GM12878 (cell line): ENCODE measurements at regions not wholly inside any gene's neighbourhood (a gene's known extent, or its start where the extent isn't known, plus 50 kb on each side); places are given as distances from the start of the nearest gene placed in this dataset.

Source experiments
- ATAC-seq: fragments of 200-7000 bp; cut with Tn5 transposase; 3 replicates; pipeline ENCODE4 v1.9.1; 2020; ENCODE audit warnings: mild to moderate bottlenecking, moderate library complexity
- BruUV-seq: library from RNA; stranded (reverse); fragments of 400-500 nt; replicated peaks from 2 replicates; lab custom pipeline; 2021; lab: Mats Ljungman, UMichigan
- CTCF ChIA-PET: fragments of 300-600 bp; sonication (Branson Sonifier 250); formaldehyde crosslinking; extraction: SDS; loops from one replicate; lab custom pipeline; 2021; ENCODE audit warnings: inconsistent platforms; lab: Yijun Ruan, JAX
- POLR2A ChIA-PET: fragments of 350-600 bp; formaldehyde crosslinking; extraction: SDS; loops from one replicate; lab custom pipeline; 2021; ENCODE audit warnings: inconsistent platforms; lab: Charles Lee
- RAD21 ChIA-PET: fragments of 300-600 bp; sonication (Branson Sonifier 250); formaldehyde crosslinking; loops from one replicate; lab custom pipeline; 2023; ENCODE audit warnings: antibody characterized with exemption; ENCODE audit not compliant: unreplicated experiment; lab: Charles Lee
- SMC1A ChIA-PET: fragments of 300-600 bp; sonication (Branson Sonifier 250); formaldehyde crosslinking; loops from one replicate; lab custom pipeline; 2023; ENCODE audit not compliant: unreplicated experiment, uncharacterized antibody; lab: Charles Lee
- DNase-seq: peaks from one replicate; pipeline ENCODE4 v3.0.0-alpha.2; 2011; ENCODE audit warnings: low read depth, low spot score
- FAIRE-seq: peaks from 3 replicates; lab custom pipeline; 2011; peaks lifted over from hg19 to GRCh38; lab: Jason Lieb, UNC
- H2AFZ ChIP-seq: 2 replicates; pipeline ENCODE4 v1.6.0; 2011; ENCODE audit warnings: low read depth, low read length, control low read depth; ENCODE audit not compliant: control insufficient read depth
- H3K27ac ChIP-seq: 2 replicates; pipeline ENCODE4 v1.5.1; 2011; ENCODE audit warnings: control low read depth; ENCODE audit not compliant: control insufficient read depth, insufficient read depth
- H3K27me3 ChIP-seq, 2 experiments: replicated peaks in 1 of 2; 2 replicates each; pipeline versions ENCODE4 v1.6.0 to v1.6.1; 2011; ENCODE audit warnings: low read length in 1 of 2; ENCODE audit not compliant: control insufficient read depth in 2 of 2, insufficient read depth in 2 of 2
- H3K36me3 ChIP-seq, 2 experiments: 2 replicates each; pipeline ENCODE4 v1.5.1; 2011; ENCODE audit warnings: low read length in 1 of 2; ENCODE audit not compliant: control insufficient read depth in 2 of 2, insufficient read depth in 2 of 2
- H3K4me1 ChIP-seq: 2 replicates; pipeline ENCODE4 v1.6.1; 2011; ENCODE audit warnings: mild to moderate bottlenecking, low read length, moderate library complexity, mixed read lengths; ENCODE audit not compliant: control insufficient read depth, insufficient read depth
- H3K4me2 ChIP-seq: 2 replicates; pipeline ENCODE4 v1.6.0; 2011; ENCODE audit warnings: control low read depth; ENCODE audit not compliant: control insufficient read depth, insufficient read depth
- H3K4me3 ChIP-seq: fragments of 200-600 bp; sonication (generic); 2 replicates; pipeline ENCODE4 v1.5.1; 2016
- H3K79me2 ChIP-seq: 2 replicates; pipeline ENCODE4 v1.6.0; 2011; ENCODE audit warnings: low read length; ENCODE audit not compliant: control insufficient read depth, insufficient read depth
- H3K9ac ChIP-seq: 2 replicates; pipeline ENCODE4 v1.8.0; 2011; ENCODE audit warnings: low read length, control low read depth, mixed read lengths; ENCODE audit not compliant: control insufficient read depth, insufficient read depth
- H3K9me3 ChIP-seq: replicated peaks from 3 replicates; pipeline ENCODE4 v1.5.1; 2011; ENCODE audit warnings: mild to moderate bottlenecking, low read length; ENCODE audit not compliant: control insufficient read depth, insufficient read depth
- H4K20me1 ChIP-seq: 2 replicates; pipeline ENCODE4 v1.6.0; 2011; ENCODE audit not compliant: control insufficient read depth, insufficient read depth
- BHLHE40 ChIP-seq, 2 experiments: fragments of 450-650 bp in 1 of 2; IDR thresholded peaks; 2 replicates each; pipeline ENCODE4 v1.6.1; 2011 to 2017; ENCODE audit warnings: low read depth in 2 of 2, borderline replicate concordance in 1 of 2, improper control_type of control experiment in 1 of 2, low read length in 1 of 2, mild to moderate bottlenecking in 1 of 2
- HDAC2 ChIP-seq: fragments of 200-600 bp; sonication (generic); IDR thresholded peaks from 2 replicates; pipeline ENCODE4 v1.6.1; 2017
- NBN ChIP-seq: fragments of 450-650 bp; IDR thresholded peaks from 2 replicates; pipeline ENCODE4 v1.6.1; 2016
- NR2C2 ChIP-seq: IDR thresholded peaks from 2 replicates; pipeline ENCODE4 v1.6.1; 2011; ENCODE audit warnings: borderline replicate concordance, low read depth; ENCODE audit not compliant: control insufficient read depth, insufficient read length
- RCOR1 ChIP-seq: conservative IDR thresholded peaks from 2 replicates; pipeline ENCODE4 v1.6.1; 2012; ENCODE audit warnings: low read depth, low read length, improper control_type of control experiment
- RELA ChIP-seq: fragments of 450-650 bp; IDR thresholded peaks from 2 replicates; pipeline ENCODE4 v1.8.0; 2014; ENCODE audit warnings: borderline replicate concordance; ENCODE audit not compliant: partially characterized antibody
- SP1 ChIP-seq: IDR thresholded peaks from one replicate; pipeline ENCODE4 v1.6.1; 2011; ENCODE audit warnings: low read depth, low read length
- SREBF1 ChIP-seq: IDR thresholded peaks from 2 replicates; pipeline ENCODE4 v1.6.1; 2012; ENCODE audit warnings: mild to moderate bottlenecking, low read length
- TARDBP ChIP-seq: IDR thresholded peaks from 2 replicates; pipeline ENCODE4 v1.6.1; 2016; ENCODE audit warnings: borderline replicate concordance
- ZNF384 ChIP-seq: IDR thresholded peaks from 2 replicates; pipeline ENCODE4 v1.6.1; 2012; ENCODE audit warnings: low read depth, mild to moderate bottlenecking, low read length, improper control_type of control experiment, borderline replicate concordance
- ZNF622 ChIP-seq: fragments of 450-650 bp; IDR thresholded peaks from 2 replicates; pipeline ENCODE4 v1.6.1; 2017; ENCODE audit warnings: mild to moderate bottlenecking, inconsistent platforms
- WGBS: methylation state at CpG from one replicate; pipeline ENCODE4 v1.1.6; 2016; ENCODE audit warnings: low lambda C conversion rate; ENCODE audit not compliant: insufficient replicate concordance, insufficient coverage; ENCODE audit errors: missing lambda C conversion rate; 5-methylcytosine and 5-hydroxymethylcytosine counted together
- in situ Hi-C: fragments of 300-500 bp; cut with MboI; formaldehyde crosslinking; loops from 9 replicates; pipeline ENCODE4 v1.14.3; 2018; ENCODE audit warnings: mixed read lengths
- intact Hi-C: fragments of 100-400 bp; cut with micrococcal nuclease; formaldehyde crosslinking; loops from one replicate; pipeline ENCODE4 v1.14.2; 2022; ENCODE audit not compliant: unreplicated experiment
- TF ChIP-seq, protein P1 (sequence below): IDR thresholded peaks from 2 replicates; pipeline ENCODE4 v1.6.1; 2011; ENCODE audit warnings: low read depth, low read length, improper control_type of control experiment, borderline replicate concordance

DNA sequence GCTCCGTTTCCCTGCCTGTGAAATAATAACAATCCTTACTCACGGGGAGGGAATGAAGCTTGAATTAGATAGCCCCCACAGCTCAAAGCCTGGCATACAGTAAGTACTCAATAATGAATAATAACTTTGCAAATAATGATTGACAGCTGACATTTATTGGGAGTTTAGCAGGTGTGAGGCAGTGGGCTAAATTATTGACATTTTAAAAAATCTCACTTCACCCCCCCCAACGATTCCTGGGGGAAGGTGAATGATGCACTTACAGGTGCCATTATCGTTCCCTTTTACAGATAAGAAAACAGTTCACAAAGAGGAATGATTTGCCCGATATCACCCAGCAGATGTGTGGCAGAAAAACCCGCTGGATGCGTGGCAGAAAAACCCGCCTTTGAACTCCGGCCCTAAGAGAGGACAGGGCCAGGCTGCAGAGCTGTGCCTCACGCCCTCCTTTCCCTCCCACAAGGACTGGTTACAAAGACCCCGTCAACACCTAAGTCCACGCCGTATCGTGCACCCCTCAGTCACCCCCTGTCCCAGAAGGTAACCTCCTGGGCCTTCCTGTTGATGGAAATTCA is 114.2 kb upstream of the PTPN1 start:
- TF ChIP-seq RCOR1 (no peak), NR2C2 (no peak), HDAC2 (no peak), SREBF1 (no peak), ZNF622 (no peak), NBN (no peak), TARDBP (no peak), SP1 (no peak), BHLHE40 (IDR thresholded peaks at IDR 0.05; ENCODE audit: borderline replicate concordance in 1 of 2, low read depth in 2 of 2, low read length in 1 of 2) (no peak), RELA (no peak), ZNF384 (no peak)
- TF ChIP-seq, protein P1, sequence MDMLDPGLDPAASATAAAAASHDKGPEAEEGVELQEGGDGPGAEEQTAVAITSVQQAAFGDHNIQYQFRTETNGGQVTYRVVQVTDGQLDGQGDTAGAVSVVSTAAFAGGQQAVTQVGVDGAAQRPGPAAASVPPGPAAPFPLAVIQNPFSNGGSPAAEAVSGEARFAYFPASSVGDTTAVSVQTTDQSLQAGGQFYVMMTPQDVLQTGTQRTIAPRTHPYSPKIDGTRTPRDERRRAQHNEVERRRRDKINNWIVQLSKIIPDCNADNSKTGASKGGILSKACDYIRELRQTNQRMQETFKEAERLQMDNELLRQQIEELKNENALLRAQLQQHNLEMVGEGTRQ, result no peak
- TF ChIP-seq, all 136 proteins: peak for 0
- Histone ChIP-seq H3K9me3 (no peaks in the 10 kb centered on the region), H3K79me2 (no peaks in the 10 kb centered on the region), H4K20me1 (no peaks in the 10 kb centered on the region), H3K4me3 (no peak overlapping the region), H3K27ac (no peak overlapping the region), H3K9ac (no peak overlapping the region), H2AFZ (no peak overlapping the region), H3K36me3 (no peaks in the 10 kb centered on the region), H3K4me1 (peaks cover 4% of the 10 kb centered on the region; the same call in 1 of the 2 replicates), H3K27me3 (no peaks in the 10 kb centered on the region), H3K4me2 (no peak overlapping the region)
- POLR2A ChIA-PET, result no interaction called here
- BruUV-seq, result no TSS peak
- DNase-seq (no peak), FAIRE-seq (no peak), ATAC-seq (no peak)
- SMC1A ChIA-PET, result interaction anchor here (1.5 kb wide), 1 partner anchor 16 kb away, joined by 4 read pairs; no protein-coding TSS in a partner anchor
- RAD21 ChIA-PET, result no interaction called here
- intact Hi-C loops, result no loop called here
- 48% methylated on average over 14 of the region's 14 CpGs for WGBS
- in situ Hi-C loops, result no loop called here
- CTCF ChIA-PET, result no interaction called here
